ENCODE measurements at regions not wholly inside any gene's neighbourhood (a gene's known extent, or its start where the extent isn't known, plus 50 kb on each side); places are given as distances from the start of the nearest gene placed in this dataset.
"Not testable (repeated sequence)": the region's sequence is repeated elsewhere in the genome, so short reads cannot be mapped to it uniquely, and the experiment has no call there.

- Histone ChIP-seq H3K27ac (ENCODE audit: low read depth, low read length) (no peak overlapping the region), H3K4me1 (ENCODE audit: control insufficient read depth, insufficient read depth, low read length) (no peaks in the 10 kb centered on the region), H3K9me3 (ENCODE audit: control insufficient read depth, insufficient read depth, low read depth, low read length) (no peaks in the 10 kb centered on the region), H3K9ac (ENCODE audit: low read length) (no peak overlapping the region), H3K36me3 (ENCODE audit: control insufficient read depth, insufficient read depth, low read length) (no peaks in the 10 kb centered on the region), H3K27me3 (ENCODE audit: control insufficient read depth, insufficient read depth, low read length) (peaks cover 16% of the 10 kb centered on the region), H3K4me3 (ENCODE audit: low read depth, low read length) (no peak overlapping the region)
Observed at GRCh38 chr7:113199841-113200240, 81.5 kb upstream of the SMIM30 start.

- H3K4me1 ChIP-seq (ENCODE audit: control insufficient read depth, insufficient read depth, low read length): no peaks in the 10 kb centered on the region
- H3K27ac ChIP-seq (ENCODE audit: low read depth, low read length): no peak overlapping the region
- H3K27me3 ChIP-seq (ENCODE audit: control insufficient read depth, insufficient read depth, low read length): peaks cover 16% of the 10 kb centered on the region
- H3K4me3 ChIP-seq (ENCODE audit: low read depth, low read length): no peak overlapping the region
- no peaks in the 10 kb centered on the region for H3K9me3 ChIP-seq (ENCODE audit: control insufficient read depth, insufficient read depth, low read depth, low read length)
- H3K9ac ChIP-seq (ENCODE audit: low read length): no peak overlapping the region
- no peaks in the 10 kb centered on the region for H3K36me3 ChIP-seq (ENCODE audit: control insufficient read depth, insufficient read depth, low read length)
Observed at GRCh38 chr7:113199136-113199535, 80.8 kb upstream of the SMIM30 start.

- no peaks in the 10 kb centered on the region for H3K9me3 ChIP-seq (ENCODE audit: control insufficient read depth, insufficient read depth, low read depth, low read length)
- no peak overlapping the region for H3K9ac ChIP-seq (ENCODE audit: low read length)
- H3K4me3 ChIP-seq (ENCODE audit: low read depth, low read length): no peak overlapping the region
- no peaks in the 10 kb centered on the region for H3K36me3 ChIP-seq (ENCODE audit: control insufficient read depth, insufficient read depth, low read length)
- no peak overlapping the region for H3K27ac ChIP-seq (ENCODE audit: low read depth, low read length)
- H3K27me3 ChIP-seq (ENCODE audit: control insufficient read depth, insufficient read depth, low read length): peaks cover 12% of the 10 kb centered on the region; the same call in 1 of the 2 replicates
- H3K4me1 ChIP-seq (ENCODE audit: control insufficient read depth, insufficient read depth, low read length): no peaks in the 10 kb centered on the region
Observed at GRCh38 chr7:113198226-113198625, 79.9 kb upstream of the SMIM30 start.

- Histone ChIP-seq H3K9ac (ENCODE audit: low read length) (no peak overlapping the region), H3K4me1 (ENCODE audit: control insufficient read depth, insufficient read depth, low read length) (no peaks in the 10 kb centered on the region), H3K27me3 (ENCODE audit: control insufficient read depth, insufficient read depth, low read length) (peaks cover 8% of the 10 kb centered on the region; the same call in 1 of the 2 replicates), H3K9me3 (ENCODE audit: control insufficient read depth, insufficient read depth, low read depth, low read length) (no peaks in the 10 kb centered on the region), H3K27ac (ENCODE audit: low read depth, low read length) (no peak overlapping the region), H3K36me3 (ENCODE audit: control insufficient read depth, insufficient read depth, low read length) (no peaks in the 10 kb centered on the region), H3K4me3 (ENCODE audit: low read depth, low read length) (no peak overlapping the region)
Observed at GRCh38 chr7:113197274-113197673, 78.9 kb upstream of the SMIM30 start.

GRCh38 chr7:113188396-113188795 lies 70.0 kb upstream of the SMIM30 start:
- Histone ChIP-seq H3K4me1 (ENCODE audit: control insufficient read depth, insufficient read depth, low read length) (peaks cover 14% of the 10 kb centered on the region), H3K27ac (ENCODE audit: low read depth, low read length) (no peak overlapping the region), H3K27me3 (ENCODE audit: control insufficient read depth, insufficient read depth, low read length) (peaks cover 46% of the 10 kb centered on the region), H3K9me3 (ENCODE audit: control insufficient read depth, insufficient read depth, low read depth, low read length) (no peaks in the 10 kb centered on the region), H3K4me3 (ENCODE audit: low read depth, low read length) (no peak overlapping the region), H3K36me3 (ENCODE audit: control insufficient read depth, insufficient read depth, low read length) (no peaks in the 10 kb centered on the region), H3K9ac (ENCODE audit: low read length) (no peak overlapping the region)

- Histone ChIP-seq H3K4me1 (ENCODE audit: control insufficient read depth, insufficient read depth, low read length) (no peaks in the 10 kb centered on the region), H3K4me3 (ENCODE audit: low read depth, low read length) (no peak overlapping the region), H3K9me3 (ENCODE audit: control insufficient read depth, insufficient read depth, low read depth, low read length) (no peaks in the 10 kb centered on the region), H3K36me3 (ENCODE audit: control insufficient read depth, insufficient read depth, low read length) (no peaks in the 10 kb centered on the region), H3K27me3 (ENCODE audit: control insufficient read depth, insufficient read depth, low read length) (peaks cover 9% of the 10 kb centered on the region; the same call in 1 of the 2 replicates), H3K27ac (ENCODE audit: low read depth, low read length) (no peak overlapping the region), H3K9ac (ENCODE audit: low read length) (no peak overlapping the region)
Observed at GRCh38 chr7:113179313-113179712, 61.0 kb upstream of the SMIM30 start.

- no peaks in the 10 kb centered on the region for H3K9me3 ChIP-seq (ENCODE audit: control insufficient read depth, insufficient read depth, low read depth, low read length)
- no peak overlapping the region for H3K9ac ChIP-seq (ENCODE audit: low read length)
- H3K27ac ChIP-seq (ENCODE audit: low read depth, low read length): no peak overlapping the region
- no peaks in the 10 kb centered on the region for H3K36me3 ChIP-seq (ENCODE audit: control insufficient read depth, insufficient read depth, low read length)
- no peak overlapping the region for H3K4me3 ChIP-seq (ENCODE audit: low read depth, low read length)
- no peaks in the 10 kb centered on the region for H3K4me1 ChIP-seq (ENCODE audit: control insufficient read depth, insufficient read depth, low read length)
- no peaks in the 10 kb centered on the region for H3K27me3 ChIP-seq (ENCODE audit: control insufficient read depth, insufficient read depth, low read length)
Observed at GRCh38 chr7:113176836-113177235, 58.5 kb upstream of the SMIM30 start.

- H3K9ac ChIP-seq (ENCODE audit: low read length); H3K36me3 ChIP-seq (ENCODE audit: control insufficient read depth, insufficient read depth, low read length); H3K9me3 ChIP-seq (ENCODE audit: control insufficient read depth, insufficient read depth, low read depth, low read length); H3K27me3 ChIP-seq (ENCODE audit: control insufficient read depth, insufficient read depth, low read length); H3K27ac ChIP-seq (ENCODE audit: low read depth, low read length); H3K4me1 ChIP-seq (ENCODE audit: control insufficient read depth, insufficient read depth, low read length); H3K4me3 ChIP-seq (ENCODE audit: low read depth, low read length): not testable (repeated sequence)
Observed at GRCh38 chr7:113176180-113176579, 57.8 kb upstream of the SMIM30 start.

- Histone ChIP-seq H3K27ac (ENCODE audit: low read depth, low read length) (no peak overlapping the region), H3K9me3 (ENCODE audit: control insufficient read depth, insufficient read depth, low read depth, low read length) (no peaks in the 10 kb centered on the region), H3K4me1 (ENCODE audit: control insufficient read depth, insufficient read depth, low read length) (no peaks in the 10 kb centered on the region), H3K27me3 (ENCODE audit: control insufficient read depth, insufficient read depth, low read length) (no peaks in the 10 kb centered on the region), H3K9ac (ENCODE audit: low read length) (no peak overlapping the region), H3K36me3 (ENCODE audit: control insufficient read depth, insufficient read depth, low read length) (no peaks in the 10 kb centered on the region), H3K4me3 (ENCODE audit: low read depth, low read length) (no peak overlapping the region)
Observed at GRCh38 chr7:113175525-113176104, 57.3 kb upstream of the SMIM30 start.

- H3K4me1 ChIP-seq (ENCODE audit: control insufficient read depth, insufficient read depth, low read length): no peaks in the 10 kb centered on the region
- H3K27me3 ChIP-seq (ENCODE audit: control insufficient read depth, insufficient read depth, low read length): no peaks in the 10 kb centered on the region
- H3K36me3 ChIP-seq (ENCODE audit: control insufficient read depth, insufficient read depth, low read length): no peaks in the 10 kb centered on the region
- H3K9me3 ChIP-seq (ENCODE audit: control insufficient read depth, insufficient read depth, low read depth, low read length): no peaks in the 10 kb centered on the region
- no peak overlapping the region for H3K27ac ChIP-seq (ENCODE audit: low read depth, low read length)
- H3K4me3 ChIP-seq (ENCODE audit: low read depth, low read length): no peak overlapping the region
- H3K9ac ChIP-seq (ENCODE audit: low read length): no peak overlapping the region
Observed at GRCh38 chr7:113172726-113173125, 54.4 kb upstream of the SMIM30 start.

GRCh38 chr7:113170591-113170990 lies 52.2 kb upstream of the SMIM30 start:
- Histone ChIP-seq H3K27ac (ENCODE audit: low read depth, low read length) (no peak overlapping the region), H3K27me3 (ENCODE audit: control insufficient read depth, insufficient read depth, low read length) (no peaks in the 10 kb centered on the region), H3K4me3 (ENCODE audit: low read depth, low read length) (no peak overlapping the region), H3K36me3 (ENCODE audit: control insufficient read depth, insufficient read depth, low read length) (no peaks in the 10 kb centered on the region), H3K9ac (ENCODE audit: low read length) (no peak overlapping the region), H3K4me1 (ENCODE audit: control insufficient read depth, insufficient read depth, low read length) (no peaks in the 10 kb centered on the region), H3K9me3 (ENCODE audit: control insufficient read depth, insufficient read depth, low read depth, low read length) (no peaks in the 10 kb centered on the region)

All from HUES6 (cell line).